Mesenchymal stem cell (in vitro differentiated cells and primary cell): ENCODE measurements at regions not wholly inside any gene's neighbourhood (a gene's known extent, or its start where the extent isn't known, plus 50 kb on each side); places are given as distances from the start of the nearest gene placed in this dataset. TPM values are rescaled to one million over a fixed set of nuclear protein-coding genes. Genes with fewer than 3 reads are reported as not detected.

ENCODE experiments used
- small RNA-seq: library from polyadenylated mRNA; stranded (forward); fragments of <200 nt; extraction: miRNeasy Mini kit (QIAGEN cat#:217004); gene quantifications from one replicate; pipeline ENCODE3, GENCODE V24; 2013; ENCODE audit warnings: low read depth

Small RNA genes lying in the stretch of these regions (small RNA-seq; reads per million reads assigned to genes)
- gene AC092670.1 (not detected), gene RNU6-1054P (not detected)
